Smooth muscle cell (in vitro differentiated cells): ENCODE measurements at regions not wholly inside any gene's neighbourhood (a gene's known extent, or its start where the extent isn't known, plus 50 kb on each side); places are given as distances from the start of the nearest gene placed in this dataset.

Experiments used
- DNase-seq: peaks from one replicate; lab custom pipeline; 2025; ENCODE audit not compliant: unreplicated experiment; lab: John Stamatoyannopoulos, UW
- H2AFZ ChIP-seq: fragments of 200-600 bp; sonication (generic); 2 replicates; pipeline ENCODE4 v1.6.0; 2016; ENCODE audit warnings: antibody characterized with exemption, low read depth, mild to moderate bottlenecking
- H3F3A ChIP-seq: fragments of 200-600 bp; sonication (generic); 2 replicates; pipeline ENCODE4 v1.6.0; 2017; ENCODE audit warnings: antibody characterized with exemption, low read depth
- H3K27ac ChIP-seq: fragments of 200-600 bp; sonication (generic); 2 replicates; pipeline ENCODE4 v1.5.1; 2016; ENCODE audit warnings: low read depth, mild to moderate bottlenecking
- H3K27me3 ChIP-seq: fragments of 200-600 bp; sonication (generic); 2 replicates; pipeline ENCODE4 v1.6.1; 2016; ENCODE audit warnings: low read depth, mild to moderate bottlenecking
- H3K36me3 ChIP-seq: fragments of 200-600 bp; sonication (generic); 2 replicates; pipeline ENCODE4 v1.5.1; 2016; ENCODE audit warnings: low read depth
- H3K4me1 ChIP-seq: fragments of 200-600 bp; sonication (generic); 2 replicates; pipeline ENCODE4 v1.5.1; 2016; ENCODE audit warnings: low read depth
- H3K4me2 ChIP-seq: fragments of 200-600 bp; sonication (generic); 2 replicates; pipeline ENCODE4 v1.6.0; 2016; ENCODE audit warnings: mild to moderate bottlenecking
- H3K4me3 ChIP-seq: fragments of 200-600 bp; sonication (generic); 2 replicates; pipeline ENCODE4 v1.5.1; 2016; ENCODE audit warnings: mild to moderate bottlenecking
- H3K79me2 ChIP-seq: fragments of 200-600 bp; sonication (generic); 2 replicates; pipeline ENCODE4 v1.6.0; 2016; ENCODE audit warnings: low read depth, mild to moderate bottlenecking
- H3K9ac ChIP-seq: fragments of 200-600 bp; sonication (generic); 2 replicates; pipeline ENCODE4 v1.6.0; 2016; ENCODE audit warnings: low read depth
- H3K9me3 ChIP-seq: fragments of 200-600 bp; sonication (generic); replicated peaks from 2 replicates; pipeline ENCODE4 v1.5.1; 2016; ENCODE audit warnings: low read depth
- H4K20me1 ChIP-seq: fragments of 200-600 bp; sonication (generic); 2 replicates; pipeline ENCODE4 v1.6.0; 2016; ENCODE audit warnings: low read depth
- WGBS: methylation state at CpG from one replicate; pipeline ENCODE4 v1.1.7; 2016; ENCODE audit warnings: low lambda C conversion rate; 5-methylcytosine and 5-hydroxymethylcytosine counted together
- TF ChIP-seq, protein P1 (sequence below): fragments of 200-600 bp; sonication (generic); IDR thresholded peaks from 2 replicates; pipeline ENCODE4 v1.5.1; 2017; ENCODE audit warnings: borderline replicate concordance, mild to moderate bottlenecking, antibody characterized with exemption; ENCODE audit not compliant: insufficient read depth, poor library complexity, severe bottlenecking

DNA sequence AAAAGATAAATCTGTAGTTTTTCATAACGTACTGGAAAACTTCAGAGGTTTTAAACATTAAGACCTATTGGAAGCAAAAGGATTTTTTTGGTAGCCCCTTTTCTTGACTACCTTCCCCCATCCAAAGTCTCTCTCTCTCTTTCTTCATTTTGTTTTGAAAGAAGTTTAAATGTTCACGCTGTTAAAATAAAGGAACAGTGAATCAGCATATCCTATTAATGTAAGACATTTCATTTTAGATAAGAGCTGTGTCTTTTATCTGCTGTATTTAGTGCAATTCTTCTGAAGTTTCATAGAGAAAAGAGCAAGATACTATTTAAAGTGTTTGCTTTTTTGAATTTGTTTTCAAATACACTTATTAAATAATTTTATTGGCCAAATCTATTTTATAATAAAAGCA is 205.5 kb upstream of the POU3F3 start:
- no peak overlapping the region for H3K4me3 ChIP-seq
- H2AFZ ChIP-seq, result no peak overlapping the region
- no peak overlapping the region for H3K27ac ChIP-seq
- no peaks in the 10 kb centered on the region for H3K79me2 ChIP-seq
- H3K36me3 ChIP-seq, result no peaks in the 10 kb centered on the region
- DNase-seq, result no peak
- H3K9ac ChIP-seq, result no peak overlapping the region
- TF ChIP-seq, protein P1, sequence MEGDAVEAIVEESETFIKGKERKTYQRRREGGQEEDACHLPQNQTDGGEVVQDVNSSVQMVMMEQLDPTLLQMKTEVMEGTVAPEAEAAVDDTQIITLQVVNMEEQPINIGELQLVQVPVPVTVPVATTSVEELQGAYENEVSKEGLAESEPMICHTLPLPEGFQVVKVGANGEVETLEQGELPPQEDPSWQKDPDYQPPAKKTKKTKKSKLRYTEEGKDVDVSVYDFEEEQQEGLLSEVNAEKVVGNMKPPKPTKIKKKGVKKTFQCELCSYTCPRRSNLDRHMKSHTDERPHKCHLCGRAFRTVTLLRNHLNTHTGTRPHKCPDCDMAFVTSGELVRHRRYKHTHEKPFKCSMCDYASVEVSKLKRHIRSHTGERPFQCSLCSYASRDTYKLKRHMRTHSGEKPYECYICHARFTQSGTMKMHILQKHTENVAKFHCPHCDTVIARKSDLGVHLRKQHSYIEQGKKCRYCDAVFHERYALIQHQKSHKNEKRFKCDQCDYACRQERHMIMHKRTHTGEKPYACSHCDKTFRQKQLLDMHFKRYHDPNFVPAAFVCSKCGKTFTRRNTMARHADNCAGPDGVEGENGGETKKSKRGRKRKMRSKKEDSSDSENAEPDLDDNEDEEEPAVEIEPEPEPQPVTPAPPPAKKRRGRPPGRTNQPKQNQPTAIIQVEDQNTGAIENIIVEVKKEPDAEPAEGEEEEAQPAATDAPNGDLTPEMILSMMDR, result no peak
- H3K9me3 ChIP-seq, result no peaks in the 10 kb centered on the region
- no peak overlapping the region for H3K4me2 ChIP-seq
- H3F3A ChIP-seq, result no peaks in the 10 kb centered on the region
- H3K4me1 ChIP-seq, result no peaks in the 10 kb centered on the region
- peaks cover 5% of the 10 kb centered on the region for H3K27me3 ChIP-seq
- H4K20me1 ChIP-seq, result no peaks in the 10 kb centered on the region
- WGBS, result 79% methylated on average over 2 of the region's 2 CpGs

DNA sequence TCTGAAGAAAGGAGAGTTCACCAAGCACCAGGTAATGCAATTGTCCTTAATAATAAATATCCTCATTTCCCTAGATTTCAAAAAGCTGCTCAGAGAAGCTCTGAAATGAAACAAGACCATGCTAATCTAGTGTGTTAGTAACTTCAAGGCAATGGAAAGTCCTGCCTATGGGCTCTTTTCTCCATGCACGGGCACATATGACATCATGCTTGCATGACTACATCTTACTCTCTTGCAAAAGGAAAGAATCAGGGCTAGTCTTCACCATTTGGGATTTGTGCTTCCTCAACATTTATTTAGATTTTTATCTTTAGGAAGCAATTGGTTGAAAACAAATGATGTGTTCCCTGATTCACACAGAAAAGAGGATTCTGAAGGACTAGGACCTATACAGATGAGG is 204.0 kb upstream of the POU3F3 start:
- peaks cover 5% of the 10 kb centered on the region for H3K27me3 ChIP-seq
- no peak overlapping the region for H3K4me2 ChIP-seq
- H3F3A ChIP-seq, result no peaks in the 10 kb centered on the region
- TF ChIP-seq, protein P1, result no peak
- H2AFZ ChIP-seq, result no peak overlapping the region
- DNase-seq, result no peak
- no peaks in the 10 kb centered on the region for H4K20me1 ChIP-seq
- no peak overlapping the region for H3K4me3 ChIP-seq
- no peaks in the 10 kb centered on the region for H3K9me3 ChIP-seq
- WGBS, result 96% methylated on average over 1 of the region's 1 CpG
- no peak overlapping the region for H3K9ac ChIP-seq
- H3K79me2 ChIP-seq, result no peaks in the 10 kb centered on the region
- H3K27ac ChIP-seq, result no peak overlapping the region
- H3K36me3 ChIP-seq, result no peaks in the 10 kb centered on the region
- no peaks in the 10 kb centered on the region for H3K4me1 ChIP-seq

DNA sequence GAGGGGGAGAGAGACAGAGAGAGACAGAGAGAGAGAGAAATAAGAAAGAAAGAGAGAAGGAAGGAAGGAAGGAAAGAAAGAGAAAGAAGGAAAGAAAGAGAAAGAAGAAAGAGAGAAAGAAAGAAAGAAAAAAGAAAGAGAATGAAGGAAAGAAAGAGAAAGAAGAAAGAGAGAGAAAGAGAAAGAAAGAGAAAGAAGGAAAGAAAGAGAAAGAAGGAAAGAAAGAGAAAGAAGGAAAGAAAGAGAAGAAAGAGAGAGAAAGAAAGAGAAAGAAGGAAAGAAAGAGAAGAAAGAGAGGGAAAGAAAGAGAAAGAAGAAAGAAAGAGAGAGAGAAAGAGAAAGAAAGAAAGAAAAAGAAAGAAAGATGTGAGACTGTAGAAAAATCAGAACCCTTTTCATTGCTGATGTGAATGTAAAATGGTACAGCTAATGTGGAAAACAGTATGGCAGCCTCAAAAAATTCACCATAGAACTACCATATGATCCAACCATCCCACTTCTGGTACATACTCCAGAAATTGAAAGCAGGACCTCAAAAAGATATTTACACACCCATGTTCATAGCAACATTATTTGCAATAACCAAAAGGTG is 203.4 kb upstream of the POU3F3 start:
- H4K20me1 ChIP-seq, result no peaks in the 10 kb centered on the region
- no peaks in the 10 kb centered on the region for H3K4me1 ChIP-seq
- H2AFZ ChIP-seq, result no peak overlapping the region
- no peak overlapping the region for H3K27ac ChIP-seq
- H3K36me3 ChIP-seq, result no peaks in the 10 kb centered on the region
- H3K79me2 ChIP-seq, result no peaks in the 10 kb centered on the region
- no peak overlapping the region for H3K4me3 ChIP-seq
- no peak overlapping the region for H3K9ac ChIP-seq
- H3K4me2 ChIP-seq, result no peak overlapping the region
- peaks cover 5% of the 10 kb centered on the region for H3K27me3 ChIP-seq
- no peak for DNase-seq
- TF ChIP-seq, protein P1, result no peak
- no peaks in the 10 kb centered on the region for H3K9me3 ChIP-seq
- H3F3A ChIP-seq, result no peaks in the 10 kb centered on the region

DNA sequence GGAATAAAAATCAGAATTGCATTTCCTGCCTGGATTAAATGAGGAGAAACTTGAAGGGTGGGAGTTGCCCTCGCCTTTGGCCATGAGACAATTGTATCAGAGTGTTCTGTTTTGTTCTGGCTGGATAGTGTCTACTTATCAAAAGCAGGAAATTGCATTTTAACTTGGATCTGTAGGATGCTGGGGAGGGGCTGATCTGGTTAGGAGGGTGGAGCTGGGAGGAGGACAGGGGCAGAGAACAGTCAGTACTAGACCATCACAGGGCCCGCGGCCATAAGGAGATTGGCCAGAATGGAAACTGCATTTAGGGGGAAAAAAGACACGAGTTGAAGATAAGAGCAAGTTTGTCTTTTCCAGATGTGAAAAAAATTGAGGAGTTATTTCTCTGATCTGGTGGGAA is 199.1 kb upstream of the POU3F3 start:
- Histone ChIP-seq H3K79me2 (no peaks in the 10 kb centered on the region), H3K36me3 (no peaks in the 10 kb centered on the region), H3K27me3 (peaks cover 28% of the 10 kb centered on the region), H3K27ac (no peak overlapping the region), H3K9ac (no peak overlapping the region), H2AFZ (no peak overlapping the region), H3F3A (no peaks in the 10 kb centered on the region), H3K9me3 (no peaks in the 10 kb centered on the region), H3K4me3 (no peak overlapping the region), H3K4me2 (no peak overlapping the region), H3K4me1 (peaks cover 17% of the 10 kb centered on the region), H4K20me1 (no peaks in the 10 kb centered on the region)
- TF ChIP-seq, protein P1, result no peak
- no peak for DNase-seq
- WGBS, result 79% methylated on average over 4 of the region's 4 CpGs
